MG63 (cell line): ENCODE measurements at regions not wholly inside any gene's neighbourhood (a gene's known extent, or its start where the extent isn't known, plus 50 kb on each side); places are given as distances from the start of the nearest gene placed in this dataset.
"Not testable (repeated sequence)": the region's sequence is repeated elsewhere in the genome, so short reads cannot be mapped to it uniquely, and the experiment has no call there.

Source experiments
- DNase-seq: peaks from one replicate; pipeline ENCODE4 v3.0.0-alpha.2; 2020
- H3K27me3 ChIP-seq: fragments of 250-450 bp; sonication (Bioruptor Pico); 2 replicates; pipeline ENCODE4 v1.5.1; 2020; ENCODE audit warnings: mild to moderate bottlenecking, moderate library complexity
- H3K36me3 ChIP-seq: fragments of 250-450 bp; sonication (Bioruptor Pico); 2 replicates; pipeline ENCODE4 v1.5.1; 2020; ENCODE audit warnings: mild to moderate bottlenecking, moderate library complexity
- H3K4me3 ChIP-seq: fragments of 250-450 bp; sonication (Bioruptor Pico); 2 replicates; pipeline ENCODE4 v1.5.1; 2020; ENCODE audit warnings: mild to moderate bottlenecking, moderate library complexity
- H3K9me3 ChIP-seq: fragments of 250-450 bp; sonication (Bioruptor Pico); 2 replicates; pipeline ENCODE4 v1.5.1; 2020; ENCODE audit warnings: mild to moderate bottlenecking, moderate library complexity

DNA sequence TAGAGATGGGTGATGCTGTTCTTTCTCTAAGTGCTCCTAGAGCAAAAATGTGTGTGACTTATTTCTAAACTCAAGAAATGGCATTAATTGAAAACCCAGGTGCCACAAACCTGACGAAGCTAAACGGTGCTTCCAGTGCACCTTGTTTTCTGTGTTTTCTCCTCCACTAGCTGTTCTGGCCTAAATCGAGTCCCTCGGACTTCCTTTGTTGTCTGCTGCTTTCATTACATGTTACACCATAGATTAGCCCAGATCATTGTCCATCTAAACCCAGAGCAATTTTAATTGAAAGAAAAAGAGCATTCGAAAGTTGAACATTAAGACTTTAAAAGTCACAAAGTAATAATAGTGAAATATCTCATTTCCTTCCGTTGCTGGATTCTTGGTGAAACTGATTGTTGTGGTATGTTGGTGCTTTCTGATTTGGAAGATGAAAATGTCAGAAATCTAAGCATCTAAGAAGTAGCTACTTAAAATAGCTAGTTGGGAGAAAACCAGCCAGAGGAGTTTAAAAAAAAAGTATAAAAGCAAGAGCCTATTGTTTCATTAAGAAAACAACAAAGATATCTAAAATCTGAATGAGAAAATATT, 219.6 kb upstream of the G2E3 start:
- Histone ChIP-seq H3K9me3 (no peaks in the 10 kb centered on the region), H3K27me3 (no peaks in the 10 kb centered on the region), H3K4me3 (no peak overlapping the region), H3K36me3 (no peaks in the 10 kb centered on the region)
- no peak for DNase-seq

DNA sequence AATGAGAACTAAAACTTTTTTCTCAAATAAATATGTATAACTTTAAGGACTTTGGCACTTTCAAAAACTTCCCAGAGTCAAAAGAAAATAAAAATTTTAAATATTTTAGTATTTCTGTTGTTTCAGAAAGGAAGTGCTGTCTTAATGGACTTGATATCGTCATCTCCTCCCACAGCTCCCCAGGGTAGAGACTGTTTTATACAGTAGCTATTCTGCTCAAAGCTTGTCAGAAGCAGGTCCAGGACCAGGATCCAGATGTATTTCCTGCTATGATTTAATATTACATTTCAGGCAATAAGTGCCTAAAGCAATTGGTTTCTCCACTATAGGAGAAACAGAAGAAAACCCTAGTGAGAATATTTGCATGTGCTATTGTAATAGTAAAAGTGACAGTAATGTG, 218.5 kb upstream of the G2E3 start:
- Histone ChIP-seq H3K4me3 (no peak overlapping the region), H3K9me3 (peaks cover 4% of the 10 kb centered on the region; the same call in 1 of the 2 replicates), H3K27me3 (no peaks in the 10 kb centered on the region), H3K36me3 (no peaks in the 10 kb centered on the region)
- DNase-seq, result no peak

DNA sequence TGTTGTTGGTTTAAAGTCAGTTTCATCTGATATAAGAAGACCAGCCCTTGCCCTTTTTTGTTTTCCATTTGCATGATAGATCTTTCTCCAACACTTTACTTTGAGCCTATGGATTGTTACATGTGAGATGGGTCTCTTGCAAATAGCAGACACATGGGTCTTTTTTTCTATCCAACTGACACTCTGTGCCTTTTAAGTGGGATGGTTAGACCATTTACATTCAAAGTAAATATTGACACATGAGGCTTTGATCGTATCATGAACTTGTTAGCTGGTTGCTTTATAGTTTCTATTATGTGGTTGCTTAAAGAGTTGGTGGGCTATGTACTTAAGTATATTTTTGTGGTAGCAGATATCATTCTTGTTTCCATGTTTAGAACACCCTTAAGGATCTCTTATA, 213.4 kb upstream of the G2E3 start:
- H3K9me3 ChIP-seq, result peaks cover 4% of the 10 kb centered on the region; the same call in 1 of the 2 replicates
- H3K4me3 ChIP-seq, result no peak overlapping the region
- no peaks in the 10 kb centered on the region for H3K27me3 ChIP-seq
- H3K36me3 ChIP-seq, result no peaks in the 10 kb centered on the region
- no peak for DNase-seq

DNA sequence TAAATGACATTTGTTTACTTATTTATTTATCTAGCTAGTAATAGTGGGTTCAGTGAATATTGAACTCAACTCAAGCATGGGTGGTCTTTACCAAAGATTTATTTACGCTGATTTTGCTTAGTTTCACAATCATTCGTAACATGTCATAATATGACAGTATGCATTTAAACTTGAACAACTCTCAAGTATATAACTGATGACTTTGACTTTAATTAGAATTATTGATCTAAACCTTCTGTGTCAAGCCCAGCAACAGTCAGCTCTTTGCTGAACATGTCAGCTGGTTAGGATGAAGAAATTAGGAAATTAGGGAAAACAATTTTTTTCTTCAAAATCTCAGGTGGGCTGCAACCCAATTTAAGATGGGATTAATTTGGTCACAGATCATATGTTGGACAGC, 210.5 kb upstream of the G2E3 start:
- H3K9me3 ChIP-seq, result peaks cover 4% of the 10 kb centered on the region; the same call in 1 of the 2 replicates
- H3K27me3 ChIP-seq, result no peaks in the 10 kb centered on the region
- no peak for DNase-seq
- no peak overlapping the region for H3K4me3 ChIP-seq
- H3K36me3 ChIP-seq, result no peaks in the 10 kb centered on the region

DNA sequence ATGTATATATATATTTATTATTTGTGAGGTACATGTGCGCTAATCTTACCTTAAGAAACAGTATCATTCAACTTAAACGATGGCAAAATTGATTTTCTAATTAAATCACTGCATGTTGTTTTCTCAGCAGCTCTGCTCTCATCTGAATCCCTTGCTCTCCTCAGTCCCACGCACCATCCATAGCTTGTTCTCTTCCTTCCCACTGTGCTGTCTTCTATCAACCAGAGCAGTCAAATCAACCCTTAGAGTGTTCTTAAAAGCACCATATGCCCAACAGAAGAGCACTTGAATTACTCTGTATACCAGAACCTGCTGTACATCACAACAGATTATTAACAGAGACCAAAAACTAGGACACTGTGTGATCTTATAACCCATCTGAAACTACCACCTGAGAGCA, 209.4 kb upstream of the G2E3 start:
- Histone ChIP-seq H3K4me3 (no peak overlapping the region), H3K27me3 (no peaks in the 10 kb centered on the region), H3K36me3 (no peaks in the 10 kb centered on the region), H3K9me3 (peaks cover 4% of the 10 kb centered on the region; the same call in 1 of the 2 replicates)
- no peak for DNase-seq

DNA sequence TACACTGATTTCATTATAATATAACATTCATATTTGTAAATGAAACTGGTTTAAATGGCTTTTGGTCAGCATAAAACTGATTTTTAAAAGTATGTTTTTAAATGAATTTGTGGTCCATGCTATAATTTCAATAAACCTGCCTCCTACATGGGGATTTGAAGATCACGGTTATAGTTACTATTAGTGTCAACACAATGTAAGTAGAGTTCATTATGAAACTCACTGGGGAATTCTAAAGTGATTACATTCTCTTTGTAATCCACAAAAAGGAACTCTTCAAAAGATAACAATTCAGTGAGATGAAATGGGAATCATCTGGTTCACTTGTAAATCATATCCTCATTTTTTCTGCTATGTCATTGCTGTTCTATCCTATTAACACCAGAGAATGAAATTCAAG, 204.5 kb upstream of the G2E3 start:
- DNase-seq, result no peak
- Histone ChIP-seq H3K27me3 (no peaks in the 10 kb centered on the region), H3K4me3 (no peak overlapping the region), H3K36me3 (no peaks in the 10 kb centered on the region), H3K9me3 (no peaks in the 10 kb centered on the region)

DNA sequence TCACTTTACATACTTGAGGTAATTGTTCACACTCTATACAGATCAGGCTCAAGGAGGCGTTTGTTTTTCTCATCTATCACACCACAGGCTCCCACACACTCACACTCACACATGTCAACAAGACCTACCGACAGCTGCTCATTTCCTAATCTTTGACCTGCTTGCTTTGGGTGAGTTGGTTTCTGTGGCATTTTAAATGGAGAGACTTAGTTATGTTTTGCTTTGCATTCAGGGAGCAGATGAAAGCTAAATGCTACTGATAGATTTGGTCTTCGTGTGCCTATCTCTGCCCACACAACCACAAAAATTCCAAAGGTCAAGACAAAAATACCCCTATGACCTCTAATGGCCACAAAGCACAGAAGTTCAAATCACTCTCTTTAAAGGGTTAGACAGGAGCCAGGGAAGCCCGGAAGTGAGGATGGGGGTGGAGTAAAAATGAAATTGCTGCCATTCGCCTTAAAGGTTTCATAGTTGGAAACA, 203.5 kb upstream of the G2E3 start:
- no peaks in the 10 kb centered on the region for H3K36me3 ChIP-seq
- H3K9me3 ChIP-seq, result no peaks in the 10 kb centered on the region
- DNase-seq, result no peak
- H3K4me3 ChIP-seq, result no peak overlapping the region
- no peaks in the 10 kb centered on the region for H3K27me3 ChIP-seq

DNA sequence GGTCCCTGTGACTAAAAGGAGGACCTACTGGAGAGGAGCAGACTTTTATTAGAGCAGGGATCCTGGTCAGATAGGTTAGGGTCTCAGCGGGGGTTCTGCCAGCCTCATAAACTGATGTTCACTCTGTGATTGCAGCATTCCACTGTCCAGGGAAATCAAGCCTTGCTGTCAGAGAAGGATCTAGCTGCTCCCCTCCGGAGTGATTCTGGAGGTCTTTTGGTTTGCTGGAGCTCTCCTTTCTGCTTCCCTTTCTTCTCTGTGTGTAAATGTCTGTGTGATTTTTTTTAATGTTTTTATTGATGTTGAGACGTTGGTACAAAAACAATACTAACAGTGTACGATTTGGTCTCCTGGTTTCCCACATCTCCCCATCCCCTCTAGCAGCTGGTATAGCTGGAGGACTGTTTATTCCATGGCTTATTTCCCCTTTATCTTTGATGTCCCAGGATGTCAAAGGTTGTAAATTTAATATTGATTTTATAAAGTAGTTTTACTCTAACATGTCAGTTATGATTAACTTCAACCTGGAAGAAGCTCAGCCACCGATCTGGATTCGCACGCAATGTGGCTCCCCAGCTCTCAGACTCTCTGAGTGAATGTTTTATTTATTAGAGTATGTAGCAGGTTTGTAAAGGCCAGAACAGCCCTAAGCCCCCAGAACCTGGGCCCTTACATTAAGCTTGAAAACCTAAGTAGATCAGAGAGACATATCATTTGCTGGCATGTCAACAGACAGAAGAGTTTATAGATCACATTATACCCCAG, 202.3 kb upstream of the G2E3 start:
- no peak for DNase-seq
- Histone ChIP-seq H3K27me3 (no peaks in the 10 kb centered on the region), H3K36me3 (no peaks in the 10 kb centered on the region), H3K4me3 (no peak overlapping the region), H3K9me3 (no peaks in the 10 kb centered on the region)

DNA sequence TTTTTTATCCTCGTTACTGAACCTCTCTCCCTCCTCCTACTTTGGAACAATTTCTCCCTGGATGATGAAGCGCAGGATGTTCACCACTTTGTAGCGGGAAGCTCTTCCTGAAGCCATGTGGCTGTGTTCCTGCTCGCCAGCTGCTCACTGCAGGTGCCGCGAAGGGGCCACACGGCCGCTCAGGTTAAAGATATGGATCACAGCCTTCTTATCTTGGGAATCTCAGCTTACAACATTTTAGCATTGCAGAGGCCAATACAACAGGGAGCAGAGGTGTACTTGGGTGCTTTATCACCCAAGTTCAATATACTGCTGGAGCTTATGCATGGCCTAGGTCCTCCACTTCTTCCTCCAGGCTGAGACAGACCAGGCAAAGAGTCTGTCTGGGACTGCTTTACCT, 201.2 kb upstream of the G2E3 start:
- Histone ChIP-seq H3K27me3 (no peaks in the 10 kb centered on the region), H3K9me3 (no peaks in the 10 kb centered on the region), H3K36me3 (no peaks in the 10 kb centered on the region), H3K4me3 (no peak overlapping the region)
- no peak for DNase-seq

DNA sequence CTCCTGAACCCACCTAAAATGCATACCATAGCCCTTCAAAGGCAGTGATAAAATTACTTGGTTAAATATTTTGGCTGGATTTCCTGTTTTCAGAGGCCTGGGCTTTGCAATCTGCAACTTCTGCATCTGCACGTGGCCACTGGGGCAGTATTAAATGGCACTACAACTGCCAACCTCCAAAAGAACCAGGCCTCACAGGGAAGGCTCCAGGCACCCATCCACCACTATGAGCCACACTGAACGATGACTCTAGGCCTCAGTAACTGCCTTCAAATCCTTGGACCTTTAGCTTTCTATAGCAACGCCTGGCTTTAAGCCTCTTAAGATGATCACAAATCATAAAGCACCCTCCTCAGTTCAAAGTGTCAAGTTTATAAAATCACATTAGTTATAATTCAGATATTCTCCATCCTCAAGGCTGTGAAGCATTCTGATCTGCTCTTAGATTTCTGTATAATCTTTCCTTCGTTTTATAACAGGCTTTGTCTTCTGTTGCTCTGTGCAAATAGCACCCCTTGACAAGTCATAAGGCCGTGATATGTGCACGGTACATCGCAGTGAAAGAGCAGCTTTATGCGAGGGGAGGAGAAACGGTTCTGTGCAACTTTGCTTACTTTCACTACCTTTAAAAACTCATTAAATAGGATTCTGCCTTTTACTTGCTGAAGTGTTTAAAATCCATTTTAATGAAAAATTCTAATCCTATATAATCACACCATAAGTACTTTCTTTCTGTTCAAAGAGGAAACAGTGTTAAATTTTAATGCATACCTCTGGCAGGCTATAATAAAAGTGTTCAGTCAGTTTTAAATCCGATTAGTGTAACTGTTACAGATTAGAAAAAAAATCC, 196.4 kb upstream of the G2E3 start:
- no peak for DNase-seq
- no peaks in the 10 kb centered on the region for H3K9me3 ChIP-seq
- no peaks in the 10 kb centered on the region for H3K27me3 ChIP-seq
- H3K4me3 ChIP-seq, result no peak overlapping the region
- H3K36me3 ChIP-seq, result no peaks in the 10 kb centered on the region

DNA sequence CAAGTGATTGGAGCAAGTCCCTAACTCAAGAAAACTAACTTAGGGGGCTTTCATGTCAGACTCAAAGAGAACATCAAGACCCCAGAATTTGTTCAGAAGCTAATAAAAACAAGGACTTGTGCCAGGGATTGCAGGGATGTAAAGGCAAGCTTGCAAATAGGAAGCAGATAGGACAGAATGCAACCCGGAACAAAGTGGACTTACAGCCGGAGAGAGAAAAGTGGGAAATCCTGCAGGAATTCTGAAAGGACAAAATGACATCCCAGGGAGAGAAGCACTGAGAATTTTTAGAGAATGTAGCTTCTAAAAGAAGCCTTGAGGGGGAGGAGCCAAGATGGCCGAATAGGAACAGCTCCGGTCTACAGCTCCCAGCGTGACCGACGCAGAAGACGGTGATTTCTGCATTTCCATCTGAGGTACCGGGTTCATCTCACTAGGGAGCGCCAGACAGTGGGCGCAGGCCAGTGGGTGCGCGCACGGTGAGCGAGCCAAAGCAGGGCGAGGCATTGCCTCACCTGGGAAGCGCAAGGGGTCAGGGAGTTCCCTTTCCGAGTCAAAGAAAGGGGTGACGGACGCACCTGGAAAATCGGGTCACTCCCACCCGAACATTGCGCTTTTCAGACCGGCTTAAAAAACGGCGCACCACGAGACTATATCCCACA, 195.6 kb upstream of the G2E3 start:
- H3K9me3 ChIP-seq, DNase-seq, H3K4me3 ChIP-seq, H3K36me3 ChIP-seq, H3K27me3 ChIP-seq: not testable (repeated sequence)

DNA sequence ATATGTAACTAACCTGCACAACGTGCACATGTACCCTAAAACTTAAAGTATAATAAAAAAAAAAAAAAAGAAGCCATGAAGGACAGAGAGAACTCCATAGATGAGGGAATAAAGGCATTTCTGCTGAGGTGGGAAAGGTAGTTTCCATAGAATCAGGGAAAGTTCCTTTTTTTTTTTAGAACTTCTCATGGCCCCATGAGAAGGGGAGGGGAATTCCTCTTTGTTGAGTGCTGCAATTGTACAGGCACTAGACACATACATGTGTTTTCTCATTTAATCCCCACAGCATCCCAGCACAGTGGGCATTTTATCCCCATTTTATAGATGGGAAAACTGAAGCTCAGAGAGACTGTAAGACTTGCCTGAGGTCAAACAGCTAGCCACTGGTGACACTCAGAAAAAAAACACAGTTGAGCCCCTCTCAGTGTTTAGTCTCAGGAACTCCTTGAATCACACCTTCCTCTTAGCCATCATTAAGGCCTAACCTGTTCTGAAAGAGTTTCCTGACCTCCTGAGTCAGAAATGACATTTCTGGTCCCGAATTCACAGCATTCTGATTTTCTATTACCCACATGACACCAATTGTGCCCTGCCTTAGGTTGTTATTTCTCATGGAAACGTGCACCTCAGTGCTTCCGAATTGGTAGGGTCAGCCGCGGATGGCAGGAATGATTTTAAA, 189.3 kb upstream of the G2E3 start:
- Histone ChIP-seq H3K36me3 (no peaks in the 10 kb centered on the region), H3K9me3 (no peaks in the 10 kb centered on the region), H3K4me3 (no peak overlapping the region), H3K27me3 (no peaks in the 10 kb centered on the region)
- DNase-seq, result no peak

DNA sequence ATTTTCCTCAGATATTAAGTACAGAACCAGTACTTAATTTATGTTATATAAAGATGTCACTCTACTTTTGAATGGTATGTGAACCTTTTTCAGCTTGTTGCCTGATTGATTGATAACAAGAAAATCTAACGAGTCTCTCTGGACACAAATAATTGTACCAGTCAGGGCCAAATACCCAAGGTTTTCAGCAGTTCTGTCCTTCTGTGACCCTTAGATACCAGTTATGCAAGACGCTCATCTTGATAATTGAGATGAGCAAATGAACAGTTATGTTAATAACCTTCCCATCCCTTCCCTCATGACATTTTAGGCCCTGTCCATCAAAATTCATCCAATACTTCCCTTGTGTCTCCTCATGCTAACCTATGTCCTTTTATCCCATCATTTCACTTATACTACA, 185.9 kb upstream of the G2E3 start:
- Histone ChIP-seq H3K36me3 (no peaks in the 10 kb centered on the region), H3K27me3 (no peaks in the 10 kb centered on the region), H3K9me3 (no peaks in the 10 kb centered on the region), H3K4me3 (no peak overlapping the region)
- no peak for DNase-seq

DNA sequence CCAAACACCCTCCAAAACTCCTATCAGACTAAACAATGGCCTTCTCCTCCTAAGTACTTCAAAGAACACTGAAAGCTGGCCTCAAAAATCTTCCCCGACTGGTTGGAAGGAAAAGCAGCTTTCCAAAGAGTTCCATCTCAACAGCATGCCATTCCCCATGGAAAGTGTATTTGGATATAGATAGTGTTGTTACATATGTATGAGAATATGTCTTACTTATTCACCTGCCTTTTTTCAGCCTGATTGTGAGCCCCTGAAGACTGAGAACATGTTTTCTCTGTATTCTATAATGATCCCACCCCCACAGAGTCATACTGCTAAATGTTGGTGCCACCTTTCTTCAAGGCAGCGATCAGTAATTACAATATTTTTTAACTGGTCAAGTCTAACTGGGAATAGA, 185.4 kb upstream of the G2E3 start:
- no peak for DNase-seq
- H3K27me3 ChIP-seq, result no peaks in the 10 kb centered on the region
- no peak overlapping the region for H3K4me3 ChIP-seq
- H3K9me3 ChIP-seq, result no peaks in the 10 kb centered on the region
- no peaks in the 10 kb centered on the region for H3K36me3 ChIP-seq

DNA sequence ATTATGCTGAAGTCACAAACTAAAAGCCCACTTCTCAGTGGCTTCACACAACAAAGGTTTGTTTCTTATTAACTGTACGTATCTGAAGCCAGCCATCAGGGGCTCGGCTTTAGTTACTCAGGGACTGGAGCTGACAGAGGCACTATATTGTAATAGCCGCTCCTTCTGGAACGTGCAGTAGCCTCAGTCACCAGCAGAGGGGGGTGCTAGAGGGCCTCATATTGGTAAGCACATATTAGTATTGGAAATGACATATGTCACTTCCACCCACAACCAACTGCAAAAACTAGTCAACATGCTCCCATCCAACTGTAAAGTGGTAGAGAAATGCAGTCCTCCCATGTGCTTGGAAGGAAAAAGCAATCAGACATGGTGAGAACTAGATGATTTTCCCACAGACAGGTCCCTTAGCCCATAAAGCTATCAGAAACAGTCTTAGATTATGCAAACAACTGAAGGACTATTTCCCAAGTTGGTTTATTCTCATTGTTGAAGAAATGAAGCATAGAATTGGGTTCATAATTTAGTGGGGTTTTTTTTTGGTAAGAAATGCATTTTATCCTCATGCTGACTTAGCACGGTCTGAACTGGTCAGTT, 183.6 kb upstream of the G2E3 start:
- no peaks in the 10 kb centered on the region for H3K9me3 ChIP-seq
- H3K36me3 ChIP-seq, result no peaks in the 10 kb centered on the region
- H3K27me3 ChIP-seq, result no peaks in the 10 kb centered on the region
- peak; percentile 16 for DNase-seq
- no peak overlapping the region for H3K4me3 ChIP-seq

DNA sequence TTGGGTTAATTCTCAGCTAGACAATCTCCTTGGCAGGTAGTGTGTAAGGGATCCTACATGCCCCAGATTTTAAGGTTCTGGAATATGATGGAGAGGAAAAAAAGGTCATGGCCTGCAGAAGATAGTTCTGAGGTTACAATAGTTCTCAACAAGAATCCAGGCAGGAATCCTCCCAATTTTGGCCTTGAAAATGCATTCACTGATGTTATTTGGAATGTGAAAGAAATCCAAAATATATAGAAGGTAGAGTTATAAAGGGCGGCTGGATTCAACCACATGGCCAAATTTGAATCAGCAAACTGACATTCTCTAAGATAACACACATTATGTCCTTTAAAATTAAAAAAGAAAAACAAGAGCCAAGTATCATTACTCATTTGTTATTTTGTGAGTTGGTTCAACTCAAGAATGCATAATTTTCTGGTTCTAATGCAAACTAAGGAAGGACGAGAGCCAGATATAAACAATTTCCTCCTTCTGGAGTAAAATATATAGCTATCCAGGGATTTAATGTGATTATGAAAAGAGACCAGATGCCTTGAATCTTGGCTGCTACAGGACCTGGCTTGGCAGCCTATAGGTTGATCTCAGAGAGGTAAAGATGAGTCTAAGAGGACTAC, 177.0 kb upstream of the G2E3 start:
- no peak overlapping the region for H3K4me3 ChIP-seq

More for the DNA sequence above, 177.0 kb upstream of the G2E3 start:
- Histone ChIP-seq H3K27me3 (no peaks in the 10 kb centered on the region), H3K36me3 (no peaks in the 10 kb centered on the region), H3K9me3 (no peaks in the 10 kb centered on the region)
- peak; percentile 51 for DNase-seq
